ENCODE measurements at regions not wholly inside any gene's neighbourhood (a gene's known extent, or its start where the extent isn't known, plus 50 kb on each side); places are given as distances from the start of the nearest gene placed in this dataset.

DNA sequence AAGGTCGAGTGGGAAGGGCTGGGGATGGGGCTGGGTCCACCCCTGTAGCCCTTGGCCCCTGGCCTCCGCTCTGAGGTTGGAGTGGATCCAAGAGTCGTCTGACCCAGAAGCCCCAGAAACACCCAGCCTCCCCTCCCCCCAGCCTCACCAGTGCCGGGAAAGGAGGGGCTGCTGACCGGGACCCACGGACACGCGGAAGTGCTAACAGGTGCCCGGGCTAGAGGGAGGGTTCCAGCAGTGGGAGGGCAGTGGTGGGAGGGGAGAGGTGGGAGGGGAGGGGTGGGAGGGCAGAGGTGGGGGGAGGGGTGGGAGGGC is 131.8 kb upstream of the NKX1-1 start:
- no peak for DNase-seq
- Mint-ChIP-seq H3K9me3 (no peaks in the 10 kb centered on the region), H3K36me3 (ENCODE audit: low read depth) (no peaks in the 10 kb centered on the region), H3K27me3 (ENCODE audit: insufficient read depth) (peaks cover 17% of the 10 kb centered on the region), H3K27ac (no peak overlapping the region), H3K4me3 (no peak overlapping the region), H3K4me1 (ENCODE audit: low read depth) (no peaks in the 10 kb centered on the region)
- TF ChIP-seq, protein P1, sequence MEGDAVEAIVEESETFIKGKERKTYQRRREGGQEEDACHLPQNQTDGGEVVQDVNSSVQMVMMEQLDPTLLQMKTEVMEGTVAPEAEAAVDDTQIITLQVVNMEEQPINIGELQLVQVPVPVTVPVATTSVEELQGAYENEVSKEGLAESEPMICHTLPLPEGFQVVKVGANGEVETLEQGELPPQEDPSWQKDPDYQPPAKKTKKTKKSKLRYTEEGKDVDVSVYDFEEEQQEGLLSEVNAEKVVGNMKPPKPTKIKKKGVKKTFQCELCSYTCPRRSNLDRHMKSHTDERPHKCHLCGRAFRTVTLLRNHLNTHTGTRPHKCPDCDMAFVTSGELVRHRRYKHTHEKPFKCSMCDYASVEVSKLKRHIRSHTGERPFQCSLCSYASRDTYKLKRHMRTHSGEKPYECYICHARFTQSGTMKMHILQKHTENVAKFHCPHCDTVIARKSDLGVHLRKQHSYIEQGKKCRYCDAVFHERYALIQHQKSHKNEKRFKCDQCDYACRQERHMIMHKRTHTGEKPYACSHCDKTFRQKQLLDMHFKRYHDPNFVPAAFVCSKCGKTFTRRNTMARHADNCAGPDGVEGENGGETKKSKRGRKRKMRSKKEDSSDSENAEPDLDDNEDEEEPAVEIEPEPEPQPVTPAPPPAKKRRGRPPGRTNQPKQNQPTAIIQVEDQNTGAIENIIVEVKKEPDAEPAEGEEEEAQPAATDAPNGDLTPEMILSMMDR (IDR thresholded peaks at IDR 0.05): no peak

DNA sequence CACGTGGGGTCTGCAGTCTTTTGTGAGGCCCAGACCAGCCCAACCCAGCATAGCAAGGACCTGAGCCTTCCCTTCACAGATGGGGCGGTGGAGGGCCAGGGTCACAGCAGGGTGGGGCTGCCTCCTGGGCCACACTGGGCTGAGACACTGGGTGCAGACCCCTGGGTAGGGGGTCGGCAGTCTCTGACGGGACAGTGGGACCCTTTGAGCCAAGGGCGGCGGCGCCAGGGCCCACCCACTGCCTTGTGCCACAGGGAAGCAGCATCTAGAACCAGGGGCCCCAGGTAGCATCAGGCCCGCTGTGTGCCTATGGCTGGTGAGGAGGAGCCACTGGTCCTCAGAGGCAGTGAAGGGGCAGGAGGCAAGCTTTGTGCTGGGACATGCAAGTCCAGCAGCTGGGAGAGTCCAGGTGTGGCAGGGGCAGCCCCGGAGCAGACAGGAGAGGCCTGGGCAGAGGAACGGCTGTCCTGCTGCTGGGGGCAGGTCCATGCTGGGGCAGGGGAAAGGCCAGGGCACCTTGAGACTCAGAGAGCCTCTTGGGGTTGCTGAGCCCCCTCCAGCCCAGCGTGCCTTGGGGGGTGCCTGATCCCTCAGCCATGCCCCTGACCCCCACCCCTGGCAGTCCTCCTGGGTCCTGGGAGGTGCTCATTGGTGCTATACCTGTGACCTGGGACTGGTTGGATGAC is 131.3 kb upstream of the NKX1-1 start:
- H3K36me3 Mint-ChIP-seq (ENCODE audit: low read depth): no peaks in the 10 kb centered on the region
- TF ChIP-seq, protein P1 (IDR thresholded peaks at IDR 0.05): no peak
- H3K9me3 Mint-ChIP-seq: no peaks in the 10 kb centered on the region
- H3K4me1 Mint-ChIP-seq (ENCODE audit: low read depth): no peaks in the 10 kb centered on the region
- H3K27ac Mint-ChIP-seq: no peak overlapping the region
- DNase-seq: no peak
- no peak overlapping the region for H3K4me3 Mint-ChIP-seq
- H3K27me3 Mint-ChIP-seq (ENCODE audit: insufficient read depth): peaks cover 17% of the 10 kb centered on the region

DNA sequence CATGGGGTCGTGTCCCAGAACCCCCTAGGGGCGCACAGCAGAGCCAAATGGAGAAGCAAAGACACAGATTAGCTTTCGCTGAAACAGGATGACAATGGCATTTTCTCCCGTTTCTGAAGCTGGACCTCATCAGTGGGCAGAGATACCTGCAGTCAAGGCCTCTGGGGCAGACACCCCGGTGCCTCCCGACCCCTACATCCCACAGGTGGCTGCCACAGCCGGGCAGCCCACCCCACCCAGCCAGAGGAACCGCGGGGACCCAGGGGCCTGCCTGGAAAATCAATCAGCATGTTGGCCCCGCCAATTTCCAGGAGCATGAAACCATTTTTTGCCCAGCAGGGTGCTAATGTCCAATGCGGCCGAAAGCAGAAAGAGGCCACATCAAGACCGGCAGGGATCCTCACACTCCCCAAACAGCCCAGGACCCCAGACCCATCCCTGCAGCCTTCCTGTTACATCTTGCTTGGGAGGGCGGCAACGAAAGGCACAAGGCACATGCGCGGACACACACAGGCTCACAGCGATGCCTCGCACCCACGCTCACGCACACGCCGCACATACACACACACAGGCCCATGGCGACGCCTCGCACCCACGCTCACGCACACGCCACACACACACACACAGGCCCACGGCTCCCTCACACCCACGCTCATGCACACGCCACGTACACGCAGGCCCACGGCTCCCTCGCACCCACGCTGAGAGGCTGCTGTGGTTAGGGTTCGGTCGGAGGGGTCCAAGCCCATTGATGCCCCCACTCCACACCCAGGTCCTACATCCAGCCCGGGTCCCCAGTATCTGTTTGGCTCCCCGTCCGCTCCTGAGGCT is 130.6 kb upstream of the NKX1-1 start:
- Mint-ChIP-seq H3K9me3 (no peaks in the 10 kb centered on the region), H3K27me3 (ENCODE audit: insufficient read depth) (peaks cover 18% of the 10 kb centered on the region), H3K36me3 (ENCODE audit: low read depth) (no peaks in the 10 kb centered on the region), H3K4me3 (no peak overlapping the region), H3K4me1 (ENCODE audit: low read depth) (no peaks in the 10 kb centered on the region), H3K27ac (no peak overlapping the region)
- TF ChIP-seq, protein P1 (IDR thresholded peaks at IDR 0.05): no peak
- DNase-seq: no peak

DNA sequence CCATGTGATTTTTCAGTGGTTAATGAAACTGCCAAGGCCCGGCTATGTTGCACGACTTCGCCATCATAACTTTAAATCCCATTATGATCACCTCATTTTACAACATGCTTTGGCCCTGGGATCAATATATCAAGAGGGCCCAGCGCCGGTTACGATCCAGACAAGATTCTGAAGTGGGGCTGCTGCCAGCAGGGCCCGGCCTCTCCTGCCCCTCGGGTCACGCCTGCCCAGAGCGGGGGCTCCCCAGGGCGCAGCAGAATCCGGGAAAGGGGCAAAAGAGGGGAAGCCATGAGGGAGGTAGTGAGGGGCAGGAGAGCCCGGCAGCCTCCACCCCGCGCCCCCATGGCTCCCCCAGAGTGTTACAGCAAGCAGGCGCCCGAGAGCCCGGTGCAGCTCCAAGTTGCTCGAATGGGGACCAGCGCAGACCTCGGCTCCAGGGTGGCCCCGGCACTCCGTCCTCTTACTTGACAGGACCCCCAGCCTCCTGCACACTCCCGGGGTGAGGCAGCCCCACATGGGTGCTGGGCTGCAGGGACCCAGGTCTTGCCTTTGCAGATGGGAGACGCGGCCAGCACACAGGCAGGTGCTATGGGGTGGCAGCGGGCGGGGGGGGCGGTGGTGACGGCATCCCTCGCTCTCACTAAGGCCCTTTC is 129.8 kb upstream of the NKX1-1 start:
- TF ChIP-seq, protein P1 (IDR thresholded peaks at IDR 0.05): no peak
- no peak overlapping the region for H3K4me3 Mint-ChIP-seq
- H3K4me1 Mint-ChIP-seq (ENCODE audit: low read depth): no peaks in the 10 kb centered on the region
- no peak for DNase-seq
- H3K36me3 Mint-ChIP-seq (ENCODE audit: low read depth): no peaks in the 10 kb centered on the region
- H3K9me3 Mint-ChIP-seq: no peaks in the 10 kb centered on the region
- peaks cover 25% of the 10 kb centered on the region for H3K27me3 Mint-ChIP-seq (ENCODE audit: insufficient read depth)
- no peak overlapping the region for H3K27ac Mint-ChIP-seq

DNA sequence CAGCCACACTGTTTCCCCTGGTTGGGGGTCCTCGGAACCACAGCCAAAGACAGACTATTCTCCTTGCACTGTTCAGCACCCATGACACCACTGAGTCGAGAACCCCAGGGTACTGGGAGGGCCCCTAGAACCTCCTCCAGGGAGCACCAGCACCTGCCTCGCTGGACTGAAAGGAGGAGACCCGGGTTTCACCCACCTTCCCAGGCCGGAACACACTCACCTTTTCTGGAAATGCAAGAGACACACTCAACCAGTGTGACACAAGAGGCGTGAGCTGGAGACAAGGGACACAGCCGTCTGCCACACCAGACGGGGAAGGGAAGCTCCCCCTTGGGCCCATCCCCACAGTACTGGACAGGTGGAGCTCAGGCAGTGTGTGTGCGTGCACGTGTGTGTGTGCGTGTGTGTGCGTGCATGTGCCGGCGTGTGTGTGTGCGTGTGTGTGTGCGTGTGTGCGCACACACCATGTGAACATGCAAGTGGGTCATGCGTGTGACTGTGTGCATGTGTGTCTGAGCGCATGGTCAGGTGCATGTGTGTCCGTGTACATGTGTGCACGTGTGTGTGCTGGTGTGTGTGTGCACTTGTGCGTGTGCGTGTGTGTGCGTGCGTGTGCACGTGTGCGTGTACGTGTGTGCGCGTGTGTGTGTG is 128.8 kb upstream of the NKX1-1 start:
- no peak overlapping the region for H3K27ac Mint-ChIP-seq
- DNase-seq: no peak
- no peaks in the 10 kb centered on the region for H3K4me1 Mint-ChIP-seq (ENCODE audit: low read depth)
- TF ChIP-seq, protein P1 (IDR thresholded peaks at IDR 0.05): no peak
- H3K36me3 Mint-ChIP-seq (ENCODE audit: low read depth): no peaks in the 10 kb centered on the region
- H3K27me3 Mint-ChIP-seq (ENCODE audit: insufficient read depth): peaks cover 20% of the 10 kb centered on the region
- H3K9me3 Mint-ChIP-seq: no peaks in the 10 kb centered on the region
- H3K4me3 Mint-ChIP-seq: no peak overlapping the region
